WTC11 (cell line): ENCODE measurements at regions not wholly inside any gene's neighbourhood (a gene's known extent, or its start where the extent isn't known, plus 50 kb on each side); places are given as distances from the start of the nearest gene placed in this dataset.

Source experiments
- CTCF ChIP-seq: fragments of 200-600 bp; IDR thresholded peaks from 2 replicates; pipeline ENCODE4 v1.8.0; 2022; ENCODE audit warnings: antibody characterized with exemption
- RELA ChIP-seq: sonication (generic); formaldehyde crosslinking; IDR thresholded peaks from 2 replicates; pipeline ENCODE4 v1.8.1; 2022; ENCODE audit warnings: missing genetic modification reagents, mild to moderate bottlenecking, borderline replicate concordance

- no peak for TF ChIP-seq CTCF
- no peak for TF ChIP-seq RELA (CRISPR knock-in tag)
These were observed 149.8 kb upstream of the SLC28A3 start for GRCh38 chr9:84490206-84490841.
